ENCODE measurements at regions not wholly inside any gene's neighbourhood (a gene's known extent, or its start where the extent isn't known, plus 50 kb on each side); places are given as distances from the start of the nearest gene placed in this dataset.

GRCh38 chr12:98085046-98085755 lies 430.2 kb upstream of the TMPO start:
- H3K9me3 ChIP-seq: no peaks in the 10 kb centered on the region

GRCh38 chr12:98090731-98091130 lies 424.7 kb upstream of the TMPO start:
- H3K27me3 ChIP-seq: no peaks in the 10 kb centered on the region
- TF ChIP-seq CTCF (IDR thresholded peaks at IDR 0.05): no peak
- H3K4me1 ChIP-seq: no peaks in the 10 kb centered on the region
- H3K4me3 ChIP-seq: no peak overlapping the region
- no peak for DNase-seq (ENCODE audit: low spot score)
- H3K27ac ChIP-seq: no peak overlapping the region
- H3K36me3 ChIP-seq: no peaks in the 10 kb centered on the region
- no peaks in the 10 kb centered on the region for H3K9me3 ChIP-seq

More at GRCh38 chr12:98085046-98085755, 430.2 kb upstream of the TMPO start:
- Histone ChIP-seq H3K36me3 (no peaks in the 10 kb centered on the region), H3K4me1 (no peaks in the 10 kb centered on the region), H3K27me3 (no peaks in the 10 kb centered on the region), H3K27ac (no peak overlapping the region), H3K4me3 (no peak overlapping the region)
- TF ChIP-seq CTCF (IDR thresholded peaks at IDR 0.05): no peak
- DNase-seq (ENCODE audit: low spot score): no peak

GRCh38 chr12:98096436-98096835 lies 419.0 kb upstream of the TMPO start:
- no peaks in the 10 kb centered on the region for H3K4me1 ChIP-seq
- H3K27me3 ChIP-seq: no peaks in the 10 kb centered on the region
- H3K9me3 ChIP-seq: no peaks in the 10 kb centered on the region
- no peak for DNase-seq (ENCODE audit: low spot score)
- TF ChIP-seq CTCF (IDR thresholded peaks at IDR 0.05): no peak
- H3K36me3 ChIP-seq: no peaks in the 10 kb centered on the region
- no peak overlapping the region for H3K4me3 ChIP-seq
- no peak overlapping the region for H3K27ac ChIP-seq

- H3K4me3 ChIP-seq: no peak overlapping the region
- H3K36me3 ChIP-seq: no peaks in the 10 kb centered on the region
- no peak overlapping the region for H3K27ac ChIP-seq
- TF ChIP-seq CTCF (IDR thresholded peaks at IDR 0.05): no peak
- no peaks in the 10 kb centered on the region for H3K9me3 ChIP-seq
- no peaks in the 10 kb centered on the region for H3K27me3 ChIP-seq
- DNase-seq (ENCODE audit: low spot score): no peak
- H3K4me1 ChIP-seq: no peaks in the 10 kb centered on the region
Measured at GRCh38 chr12:98106031-98106683, 409.2 kb upstream of the TMPO start.

GRCh38 chr12:98109266-98109665 lies 406.1 kb upstream of the TMPO start:
- H3K9me3 ChIP-seq: no peaks in the 10 kb centered on the region
- no peaks in the 10 kb centered on the region for H3K27me3 ChIP-seq
- no peaks in the 10 kb centered on the region for H3K36me3 ChIP-seq
- H3K27ac ChIP-seq: no peak overlapping the region
- DNase-seq (ENCODE audit: low spot score): no peak
- no peak for TF ChIP-seq CTCF (IDR thresholded peaks at IDR 0.05)
- no peaks in the 10 kb centered on the region for H3K4me1 ChIP-seq
- no peak overlapping the region for H3K4me3 ChIP-seq

All from right atrium auricular region (tissue), 2 donors.